ENCODE measurements at regions not wholly inside any gene's neighbourhood (a gene's known extent, or its start where the extent isn't known, plus 50 kb on each side); places are given as distances from the start of the nearest gene placed in this dataset.

DNA sequence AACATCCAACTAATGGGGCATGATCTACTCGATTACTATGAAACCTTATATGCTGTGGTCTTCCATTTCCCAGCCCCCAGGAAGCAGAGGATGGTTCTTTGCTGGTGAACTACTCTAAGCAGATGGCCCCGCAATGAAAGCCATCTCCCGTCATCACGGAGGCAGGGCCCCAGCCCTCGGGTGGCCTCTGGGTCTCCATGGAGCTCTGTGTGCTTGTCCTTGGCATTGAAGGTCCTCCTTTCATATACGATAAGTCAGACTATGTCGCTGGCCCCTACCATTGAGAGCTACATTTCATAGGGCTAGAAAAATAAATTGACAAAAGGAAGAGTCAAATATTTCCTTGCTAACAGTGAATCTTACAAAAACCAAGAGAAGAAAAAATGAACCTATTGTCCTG is 416.8 kb downstream of the CMPK2 start:
- H3K36me3 Mint-ChIP-seq (ENCODE audit: low read depth): no peaks in the 10 kb centered on the region
- no peaks in the 10 kb centered on the region for H3K9me3 Mint-ChIP-seq
- H3K27ac Mint-ChIP-seq: no peak overlapping the region
- no peaks in the 10 kb centered on the region for H3K4me1 Mint-ChIP-seq (ENCODE audit: low read depth)
- H3K27me3 Mint-ChIP-seq (ENCODE audit: low read depth): no peaks in the 10 kb centered on the region
- no peak overlapping the region for H3K4me3 Mint-ChIP-seq

DNA sequence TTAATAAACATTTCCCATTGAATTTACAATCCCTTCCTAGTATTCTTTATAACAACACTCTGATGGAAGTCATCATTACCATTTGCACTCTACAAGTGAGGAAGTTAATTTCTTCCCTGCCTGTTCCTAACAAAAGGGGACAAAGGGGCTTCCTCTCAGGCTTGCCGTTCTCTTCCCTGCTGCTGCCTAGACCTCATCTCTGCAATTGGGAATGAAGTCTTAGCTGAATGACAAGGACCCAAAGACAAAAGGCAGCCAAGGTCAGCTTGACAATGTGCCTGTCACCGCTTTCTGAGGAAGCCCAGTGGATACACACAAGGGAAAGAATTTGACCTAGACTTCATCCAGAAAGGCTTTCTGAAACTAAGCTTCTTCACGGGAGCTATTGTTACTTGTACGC is 416.4 kb downstream of the CMPK2 start:
- Mint-ChIP-seq H3K27ac (no peak overlapping the region), H3K36me3 (ENCODE audit: low read depth) (no peaks in the 10 kb centered on the region), H3K4me1 (ENCODE audit: low read depth) (no peaks in the 10 kb centered on the region), H3K9me3 (no peaks in the 10 kb centered on the region), H3K4me3 (no peak overlapping the region), H3K27me3 (ENCODE audit: low read depth) (no peaks in the 10 kb centered on the region)

DNA sequence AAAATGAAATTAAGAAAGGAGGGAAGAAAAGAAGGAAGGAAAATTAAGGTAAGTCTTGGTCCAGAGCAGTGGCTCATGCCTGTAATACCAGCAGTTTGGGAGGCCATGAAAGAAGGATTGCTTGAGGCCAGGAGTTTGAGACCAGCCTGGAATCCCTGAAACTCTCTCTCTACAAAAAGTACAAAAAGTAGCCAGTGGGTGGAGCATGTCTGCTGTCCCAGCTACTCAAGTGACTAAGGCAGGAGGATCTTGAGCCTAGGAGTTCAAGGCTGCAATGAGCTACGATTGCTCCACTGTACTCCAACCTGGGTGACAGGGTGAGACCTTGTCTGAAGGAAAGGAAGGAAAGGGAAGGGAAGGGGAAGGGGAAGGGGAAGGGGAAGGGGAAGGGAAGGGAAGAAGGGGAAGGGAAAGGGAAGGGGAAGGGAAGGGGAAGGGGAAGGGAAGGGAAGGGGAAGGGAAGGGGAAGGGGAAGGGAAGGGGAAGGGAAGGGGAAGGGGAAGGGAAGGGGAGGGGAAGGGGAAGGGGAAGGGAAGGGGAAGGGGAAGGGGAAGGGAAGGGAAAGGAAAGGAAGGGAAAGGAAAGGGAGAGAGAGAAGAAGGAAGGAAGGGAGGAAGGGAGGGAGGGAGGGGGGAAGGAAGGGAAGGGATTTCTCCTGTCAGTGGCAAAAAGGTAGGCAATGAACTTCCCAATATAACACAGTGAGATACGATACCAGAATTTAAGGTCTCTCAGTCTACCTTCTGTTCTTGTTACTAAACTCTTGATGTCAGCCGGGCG is 412.8 kb downstream of the CMPK2 start:
- H3K36me3 Mint-ChIP-seq (ENCODE audit: low read depth): no peaks in the 10 kb centered on the region
- no peak overlapping the region for H3K4me3 Mint-ChIP-seq
- H3K9me3 Mint-ChIP-seq: peaks cover 4% of the 10 kb centered on the region
- H3K4me1 Mint-ChIP-seq (ENCODE audit: low read depth): no peaks in the 10 kb centered on the region
- H3K27ac Mint-ChIP-seq: no peak overlapping the region
- no peaks in the 10 kb centered on the region for H3K27me3 Mint-ChIP-seq (ENCODE audit: low read depth)

DNA sequence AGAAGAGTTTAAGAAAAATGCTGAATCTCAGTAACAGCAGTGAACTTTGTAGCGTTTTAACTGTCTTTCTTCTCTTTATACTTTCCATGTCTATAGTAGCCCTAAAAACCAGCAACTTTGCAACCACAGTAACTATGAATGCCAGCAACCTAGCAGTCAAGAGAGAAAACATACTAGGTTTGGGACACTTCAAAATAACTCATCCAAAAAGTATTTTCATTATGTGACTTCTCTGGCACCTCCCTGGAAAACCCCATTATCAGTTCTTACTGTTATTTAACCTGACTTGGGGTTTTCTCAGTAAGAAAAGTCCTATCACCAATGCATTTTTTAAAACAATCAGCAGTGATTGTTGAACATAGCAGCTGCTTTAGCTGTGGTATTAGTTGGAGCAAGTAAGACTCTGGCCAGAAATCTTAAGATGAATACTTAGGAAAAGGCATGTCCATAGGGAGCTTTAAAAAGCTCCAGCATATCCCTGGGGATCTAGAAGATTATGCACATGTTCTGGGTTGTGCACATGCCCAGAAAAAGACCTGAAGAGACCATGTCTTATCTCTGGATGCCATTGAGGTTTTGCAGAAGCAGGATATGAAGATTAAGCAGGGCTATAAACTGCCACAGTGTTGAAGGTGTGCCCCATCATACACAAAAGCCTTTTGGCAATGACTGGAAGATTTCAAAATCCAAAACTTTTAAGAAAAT is 411.3 kb downstream of the CMPK2 start:
- Mint-ChIP-seq H3K27ac (no peak overlapping the region), H3K4me1 (ENCODE audit: low read depth) (no peaks in the 10 kb centered on the region), H3K9me3 (peaks cover 6% of the 10 kb centered on the region), H3K27me3 (ENCODE audit: low read depth) (no peaks in the 10 kb centered on the region), H3K4me3 (no peak overlapping the region), H3K36me3 (ENCODE audit: low read depth) (no peaks in the 10 kb centered on the region)

DNA sequence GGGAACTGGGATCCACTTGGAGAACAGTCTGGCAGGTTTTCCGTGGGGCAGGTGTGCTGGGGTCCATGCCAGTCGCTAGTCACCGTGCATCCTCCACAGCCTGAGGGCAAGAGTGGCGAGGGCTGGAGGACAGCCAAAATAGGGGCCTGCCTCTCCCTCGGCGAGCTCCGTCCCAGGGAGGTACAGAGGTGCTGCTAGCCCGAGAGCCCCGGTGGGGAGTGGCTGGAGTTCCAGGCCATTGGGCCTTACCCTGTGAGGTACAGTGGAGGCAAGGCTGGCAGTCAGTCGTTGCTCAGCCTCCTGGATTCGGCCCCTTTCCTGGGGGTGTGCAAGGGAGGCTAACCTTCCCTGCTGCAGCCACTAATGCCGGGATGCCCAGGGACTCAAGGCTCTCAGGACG is 406.6 kb downstream of the CMPK2 start:
- no peak overlapping the region for H3K4me3 Mint-ChIP-seq
- H3K36me3 Mint-ChIP-seq (ENCODE audit: low read depth): no peaks in the 10 kb centered on the region
- H3K4me1 Mint-ChIP-seq (ENCODE audit: low read depth): no peaks in the 10 kb centered on the region
- peaks cover 6% of the 10 kb centered on the region for H3K9me3 Mint-ChIP-seq
- H3K27ac Mint-ChIP-seq: no peak overlapping the region
- no peaks in the 10 kb centered on the region for H3K27me3 Mint-ChIP-seq (ENCODE audit: low read depth)

DNA sequence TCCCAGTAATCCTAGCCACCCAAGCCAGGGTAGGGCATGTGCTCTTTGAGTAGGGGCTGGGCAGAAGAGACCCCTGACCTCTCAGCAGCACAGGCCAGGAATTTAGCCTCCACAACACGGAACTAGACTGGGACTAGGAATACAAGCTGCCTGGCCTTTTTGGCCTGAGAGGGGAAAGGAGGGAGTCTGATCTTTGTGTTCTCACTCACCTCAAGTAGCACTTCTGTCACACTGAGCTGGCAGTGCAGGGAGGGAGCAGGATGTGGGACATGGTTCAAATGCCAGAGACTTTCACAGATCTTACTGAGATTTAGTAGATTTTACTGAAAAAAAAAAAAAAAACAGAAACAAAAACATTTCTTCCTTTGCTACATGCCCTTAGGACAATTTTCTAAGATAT is 395.2 kb downstream of the CMPK2 start:
- H3K4me3 Mint-ChIP-seq: no peak overlapping the region
- H3K27ac Mint-ChIP-seq: no peak overlapping the region
- no peaks in the 10 kb centered on the region for H3K36me3 Mint-ChIP-seq (ENCODE audit: low read depth)
- no peaks in the 10 kb centered on the region for H3K9me3 Mint-ChIP-seq
- H3K4me1 Mint-ChIP-seq (ENCODE audit: low read depth): no peaks in the 10 kb centered on the region
- no peaks in the 10 kb centered on the region for H3K27me3 Mint-ChIP-seq (ENCODE audit: low read depth)

DNA sequence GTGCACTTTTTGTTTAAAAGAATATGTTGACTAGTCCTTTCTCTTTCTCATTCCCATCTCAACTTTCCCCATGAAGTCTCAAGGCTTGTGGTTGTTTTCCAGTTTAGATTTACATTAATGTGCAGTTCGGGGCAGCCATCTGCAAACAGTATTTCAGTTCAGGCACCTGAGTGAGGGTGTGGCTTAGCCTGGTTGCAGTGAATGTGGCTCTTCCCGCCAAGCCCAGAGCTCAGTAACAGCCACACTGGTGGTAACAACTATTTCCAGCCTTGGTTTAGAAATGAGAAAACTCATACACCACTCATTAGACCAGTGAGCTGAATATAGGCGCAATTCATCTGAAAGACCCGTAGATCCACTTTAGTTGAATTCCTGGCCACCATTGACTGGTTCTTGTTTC is 394.3 kb downstream of the CMPK2 start:
- Mint-ChIP-seq H3K27ac (no peak overlapping the region), H3K36me3 (ENCODE audit: low read depth) (no peaks in the 10 kb centered on the region), H3K4me3 (no peak overlapping the region), H3K4me1 (ENCODE audit: low read depth) (no peaks in the 10 kb centered on the region), H3K27me3 (ENCODE audit: low read depth) (no peaks in the 10 kb centered on the region), H3K9me3 (no peaks in the 10 kb centered on the region)

DNA sequence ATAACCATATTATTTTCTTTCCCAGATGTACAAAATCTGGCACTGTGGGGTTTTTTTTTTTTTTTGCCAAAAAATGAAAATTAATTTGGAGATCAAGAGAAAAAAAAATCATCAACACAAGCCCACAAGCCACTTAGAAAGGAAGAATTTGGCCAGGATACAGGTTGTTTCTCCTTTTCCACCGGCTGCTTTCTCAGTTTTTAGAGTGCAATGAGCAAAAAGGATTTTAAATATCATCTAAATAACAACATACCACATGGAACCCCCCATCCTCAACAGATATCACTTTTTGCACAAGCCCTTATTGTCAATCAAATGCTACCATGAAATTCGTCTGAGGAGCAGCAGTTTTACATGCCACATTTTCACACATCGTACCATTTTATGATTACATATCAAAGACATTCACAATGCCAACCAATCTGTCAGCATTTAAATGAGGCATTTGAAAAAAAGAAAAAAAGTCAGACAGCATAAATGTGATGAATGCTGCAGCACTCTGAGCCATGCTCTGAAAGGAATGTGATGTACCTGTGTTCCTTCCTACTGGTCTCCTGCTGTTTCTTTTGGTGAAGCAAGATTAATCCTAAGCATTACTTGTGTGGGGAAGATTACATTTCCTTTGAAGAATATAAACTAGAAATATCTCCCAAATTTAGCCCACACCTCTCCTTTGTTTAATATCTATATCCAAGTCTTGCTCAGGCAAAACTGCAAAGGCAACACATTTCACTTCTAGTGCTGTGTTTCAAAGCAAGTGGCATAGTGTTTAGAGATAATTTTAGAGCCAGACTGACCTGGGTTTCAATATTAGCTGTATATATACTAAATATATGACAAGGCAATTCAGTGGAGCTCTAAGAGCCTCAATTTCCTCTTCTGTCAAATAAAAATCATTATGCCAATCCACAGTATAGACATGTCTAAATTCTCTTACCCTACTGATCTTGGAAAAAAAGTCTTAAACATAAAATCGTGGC is 391.3 kb downstream of the CMPK2 start:
- no peak overlapping the region for H3K4me3 Mint-ChIP-seq
- H3K9me3 Mint-ChIP-seq: no peaks in the 10 kb centered on the region
- no peaks in the 10 kb centered on the region for H3K4me1 Mint-ChIP-seq (ENCODE audit: low read depth)
- H3K27ac Mint-ChIP-seq: no peak overlapping the region
- H3K27me3 Mint-ChIP-seq (ENCODE audit: low read depth): no peaks in the 10 kb centered on the region
- no peaks in the 10 kb centered on the region for H3K36me3 Mint-ChIP-seq (ENCODE audit: low read depth)

DNA sequence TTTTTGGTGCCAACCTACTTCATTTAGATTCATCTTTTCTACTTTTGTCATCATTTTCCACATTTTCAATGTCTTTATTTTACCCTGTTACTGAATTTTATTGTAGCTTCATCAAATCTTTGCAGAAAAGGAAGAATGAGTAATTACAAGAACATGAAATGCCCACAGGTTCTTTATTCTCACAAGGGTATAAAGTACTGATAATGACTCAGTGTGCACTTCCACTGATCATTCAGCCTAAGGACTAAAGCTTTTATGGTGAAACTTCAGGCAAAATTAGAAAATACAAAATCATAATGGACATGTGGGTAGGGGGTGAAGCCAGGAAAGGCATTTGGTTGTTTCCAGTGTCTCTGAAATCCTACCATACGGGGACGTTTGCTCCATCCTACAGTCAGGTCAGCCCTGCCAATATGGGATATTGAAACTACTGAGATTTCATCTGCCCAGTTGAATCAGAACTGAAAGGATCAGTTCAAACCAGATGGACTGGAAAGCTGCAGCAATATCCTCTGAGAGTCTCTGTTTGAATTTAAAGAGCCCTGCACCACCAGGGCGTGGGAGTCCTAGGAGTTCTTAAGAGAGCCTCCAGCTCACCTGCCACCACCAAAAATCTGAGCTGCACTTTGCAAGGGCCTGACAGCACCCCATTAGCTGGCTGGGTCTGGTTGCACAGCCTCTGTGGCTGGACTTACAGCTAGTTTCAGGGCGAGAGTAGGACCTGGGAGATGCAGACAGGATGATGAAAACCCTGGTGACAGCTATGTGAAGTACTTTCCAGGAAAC is 390.4 kb downstream of the CMPK2 start:
- Mint-ChIP-seq H3K9me3 (no peaks in the 10 kb centered on the region), H3K36me3 (ENCODE audit: low read depth) (no peaks in the 10 kb centered on the region), H3K27ac (no peak overlapping the region), H3K4me3 (no peak overlapping the region), H3K27me3 (ENCODE audit: low read depth) (no peaks in the 10 kb centered on the region), H3K4me1 (ENCODE audit: low read depth) (no peaks in the 10 kb centered on the region)

DNA sequence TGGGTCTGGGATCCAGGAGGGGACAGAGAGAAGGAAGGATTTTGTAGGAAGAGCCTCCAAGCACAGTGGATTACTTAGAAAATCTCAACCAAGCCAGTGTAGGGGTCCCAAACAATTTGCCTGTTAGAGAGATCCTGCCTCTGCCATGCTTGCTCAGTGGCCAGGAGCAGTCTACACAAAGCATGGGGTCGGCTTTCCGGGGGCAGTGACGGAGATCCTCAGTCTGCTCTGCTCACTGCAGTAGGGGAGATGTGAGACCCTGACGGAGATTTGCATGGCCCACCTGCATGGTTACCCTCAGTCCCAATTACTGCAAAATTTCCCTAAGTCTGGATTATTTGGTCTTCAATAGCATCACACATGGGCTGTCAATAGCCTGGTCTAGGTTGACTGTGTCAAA is 385.2 kb downstream of the CMPK2 start:
- no peaks in the 10 kb centered on the region for H3K9me3 Mint-ChIP-seq
- no peaks in the 10 kb centered on the region for H3K36me3 Mint-ChIP-seq (ENCODE audit: low read depth)
- no peaks in the 10 kb centered on the region for H3K4me1 Mint-ChIP-seq (ENCODE audit: low read depth)
- no peak overlapping the region for H3K4me3 Mint-ChIP-seq
- H3K27me3 Mint-ChIP-seq (ENCODE audit: low read depth): no peaks in the 10 kb centered on the region
- H3K27ac Mint-ChIP-seq: no peak overlapping the region

DNA sequence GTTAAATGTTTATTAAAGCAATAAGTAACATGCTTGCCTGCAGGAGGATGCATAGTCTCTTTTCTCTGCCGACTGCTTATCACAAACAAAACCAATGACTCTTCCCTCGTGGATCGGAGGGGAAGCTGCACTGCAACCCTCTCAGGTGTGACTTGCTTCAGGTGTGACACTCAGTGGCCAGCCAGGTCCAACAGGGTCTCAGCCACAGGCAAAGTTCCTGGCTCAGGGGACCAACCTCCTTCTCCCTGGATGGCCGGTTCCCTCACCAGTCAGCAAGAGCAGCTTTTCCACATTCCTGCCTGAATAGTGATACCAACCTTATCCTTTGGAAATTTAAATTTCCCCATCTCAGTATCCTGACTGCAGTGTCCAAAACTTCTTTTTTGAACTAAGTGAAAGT is 383.5 kb downstream of the CMPK2 start:
- H3K4me1 Mint-ChIP-seq (ENCODE audit: low read depth): no peaks in the 10 kb centered on the region
- no peaks in the 10 kb centered on the region for H3K9me3 Mint-ChIP-seq
- no peak overlapping the region for H3K4me3 Mint-ChIP-seq
- no peaks in the 10 kb centered on the region for H3K27me3 Mint-ChIP-seq (ENCODE audit: low read depth)
- no peak overlapping the region for H3K27ac Mint-ChIP-seq
- H3K36me3 Mint-ChIP-seq (ENCODE audit: low read depth): no peaks in the 10 kb centered on the region

DNA sequence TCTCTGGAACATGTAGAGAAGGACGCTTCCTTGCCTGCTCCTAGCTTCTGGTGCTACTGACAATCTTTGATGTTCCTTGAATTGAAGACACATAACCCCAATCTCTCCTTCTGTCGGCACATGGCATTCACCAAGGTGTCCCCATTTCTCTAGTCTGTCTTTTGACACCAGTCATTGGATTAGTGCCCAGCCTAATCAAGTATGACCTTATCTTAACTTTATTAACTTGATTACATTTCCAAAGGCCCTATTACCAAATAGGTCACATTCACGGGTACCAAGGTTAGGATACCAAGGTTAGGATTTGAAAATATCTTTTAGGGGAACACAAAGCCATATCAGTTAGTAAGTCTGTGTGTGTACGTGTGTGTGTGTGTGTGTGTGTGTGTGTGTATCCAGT is 377.9 kb downstream of the CMPK2 start:
- Mint-ChIP-seq H3K4me1 (ENCODE audit: low read depth) (no peaks in the 10 kb centered on the region), H3K27me3 (ENCODE audit: low read depth) (no peaks in the 10 kb centered on the region), H3K27ac (no peak overlapping the region), H3K4me3 (no peak overlapping the region), H3K9me3 (no peaks in the 10 kb centered on the region), H3K36me3 (ENCODE audit: low read depth) (no peaks in the 10 kb centered on the region)

DNA sequence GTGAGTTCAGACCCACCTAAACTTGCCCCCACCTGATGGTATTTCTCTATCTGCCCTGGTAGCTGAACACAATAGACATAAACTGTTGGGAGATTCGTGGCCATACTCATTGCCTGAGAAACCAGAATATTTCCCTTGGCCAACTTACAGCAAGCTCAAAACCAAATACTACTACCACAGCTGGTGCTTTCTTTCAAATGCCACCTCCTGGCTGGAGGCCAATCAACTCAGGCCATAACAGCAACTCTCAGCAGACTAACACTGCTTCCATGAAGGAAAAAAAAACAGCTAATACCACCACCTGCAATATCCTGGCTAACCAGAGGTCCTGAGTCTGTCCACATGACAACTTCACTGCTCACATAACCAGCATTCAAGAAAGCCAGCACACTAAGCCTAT is 373.1 kb downstream of the CMPK2 start:
- Mint-ChIP-seq H3K4me3 (no peak overlapping the region), H3K27ac (no peak overlapping the region), H3K9me3 (no peaks in the 10 kb centered on the region), H3K27me3 (ENCODE audit: low read depth) (no peaks in the 10 kb centered on the region), H3K36me3 (ENCODE audit: low read depth) (no peaks in the 10 kb centered on the region), H3K4me1 (ENCODE audit: low read depth) (no peaks in the 10 kb centered on the region)

DNA sequence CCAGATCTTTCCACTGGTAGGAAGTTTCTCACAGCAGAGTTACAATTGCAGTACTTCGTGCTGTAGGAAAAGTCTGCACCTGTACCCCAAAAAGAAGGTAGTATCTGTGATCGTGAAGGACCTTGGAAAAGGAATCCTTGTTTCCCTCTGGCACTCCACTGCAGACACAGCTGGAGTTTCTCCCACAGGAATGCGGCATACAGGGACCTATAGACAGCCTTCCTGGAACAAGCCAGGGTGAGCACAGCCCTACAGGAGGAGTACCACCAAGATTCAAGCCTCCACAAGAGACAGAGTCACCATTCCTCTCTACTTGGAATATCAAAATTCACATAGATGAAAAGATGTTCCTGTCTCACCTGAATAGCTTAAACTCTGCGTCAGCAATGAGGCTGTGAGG is 372.4 kb downstream of the CMPK2 start:
- Mint-ChIP-seq H3K4me3 (no peak overlapping the region), H3K9me3 (no peaks in the 10 kb centered on the region), H3K4me1 (ENCODE audit: low read depth) (no peaks in the 10 kb centered on the region), H3K36me3 (ENCODE audit: low read depth) (no peaks in the 10 kb centered on the region), H3K27me3 (ENCODE audit: low read depth) (no peaks in the 10 kb centered on the region), H3K27ac (no peak overlapping the region)
